ENCODE measurements at regions not wholly inside any gene's neighbourhood (a gene's known extent, or its start where the extent isn't known, plus 50 kb on each side); places are given as distances from the start of the nearest gene placed in this dataset.
A peak's percentile ranks its signal among the peaks of the same experiment; 100 is the strongest.

- H3K36me3 ChIP-seq, result no peaks in the 10 kb centered on the region
- no peaks in the 10 kb centered on the region for H3K9me3 ChIP-seq
- peaks cover 35 to 38% of the 10 kb centered on the region in 2 experiments for H3K4me1 ChIP-seq (ENCODE audit: control insufficient read depth in 1 of 2, insufficient read depth in 1 of 2, low read depth in 1 of 2, low read length in 1 of 2)
- H3K27me3 ChIP-seq, result no peaks in the 10 kb centered on the region
- no peak for TF ChIP-seq CTCF (IDR thresholded peaks at IDR 0.05)
- no peak overlapping the region for H3K27ac ChIP-seq
- no peak overlapping the region for H3K4me3 ChIP-seq (ENCODE audit: low read depth in 1 of 2, low read length in 1 of 2)
Measured at GRCh38 chr16:85534536-85535351, 78.4 kb upstream of the GSE1 start.

- H3K27me3 ChIP-seq, result no peaks in the 10 kb centered on the region
- peaks cover 35 to 38% of the 10 kb centered on the region in 2 experiments for H3K4me1 ChIP-seq (ENCODE audit: control insufficient read depth in 1 of 2, insufficient read depth in 1 of 2, low read depth in 1 of 2, low read length in 1 of 2)
- no peaks in the 10 kb centered on the region for H3K9me3 ChIP-seq
- H3K4me3 ChIP-seq (ENCODE audit: low read depth in 1 of 2, low read length in 1 of 2), result peak overlapping the region in 1 of 2 experiments; percentile 18
- no peak for TF ChIP-seq CTCF (IDR thresholded peaks at IDR 0.05)
- peak overlapping the region; percentile 62 for H3K27ac ChIP-seq
- H3K36me3 ChIP-seq, result no peaks in the 10 kb centered on the region
Measured at GRCh38 chr16:85535352-85536072, 77.6 kb upstream of the GSE1 start.

- Histone ChIP-seq H3K4me1 (ENCODE audit: control insufficient read depth in 1 of 2, insufficient read depth in 1 of 2, low read depth in 1 of 2, low read length in 1 of 2) (peaks cover 35 to 38% of the 10 kb centered on the region in 2 experiments), H3K4me3 (ENCODE audit: low read depth in 1 of 2, low read length in 1 of 2) (peak overlapping the region; percentile 16 to 18), H3K36me3 (no peaks in the 10 kb centered on the region), H3K27ac (peak overlapping the region; percentile 62), H3K27me3 (no peaks in the 10 kb centered on the region), H3K9me3 (no peaks in the 10 kb centered on the region)
- TF ChIP-seq CTCF (IDR thresholded peaks at IDR 0.05), result no peak
Measured at GRCh38 chr16:85536073-85536410, 77.1 kb upstream of the GSE1 start.

- H3K9me3 ChIP-seq, result no peaks in the 10 kb centered on the region
- H3K4me1 ChIP-seq (ENCODE audit: control insufficient read depth in 1 of 2, insufficient read depth in 1 of 2, low read depth in 1 of 2, low read length in 1 of 2), result peaks cover 35 to 38% of the 10 kb centered on the region in 2 experiments
Measured at GRCh38 chr16:85536411-85537330, 76.5 kb upstream of the GSE1 start.

More at GRCh38 chr16:85536411-85537330, 76.5 kb upstream of the GSE1 start:
- Histone ChIP-seq H3K27me3 (no peaks in the 10 kb centered on the region), H3K27ac (peak overlapping the region; percentile 62), H3K4me3 (ENCODE audit: low read depth in 1 of 2, low read length in 1 of 2) (peak overlapping the region; percentile 16 to 18), H3K36me3 (no peaks in the 10 kb centered on the region)
- TF ChIP-seq CTCF (IDR thresholded peaks at IDR 0.05), result no peak
